ENCODE measurements at regions not wholly inside any gene's neighbourhood (a gene's known extent, or its start where the extent isn't known, plus 50 kb on each side); places are given as distances from the start of the nearest gene placed in this dataset.

DNA sequence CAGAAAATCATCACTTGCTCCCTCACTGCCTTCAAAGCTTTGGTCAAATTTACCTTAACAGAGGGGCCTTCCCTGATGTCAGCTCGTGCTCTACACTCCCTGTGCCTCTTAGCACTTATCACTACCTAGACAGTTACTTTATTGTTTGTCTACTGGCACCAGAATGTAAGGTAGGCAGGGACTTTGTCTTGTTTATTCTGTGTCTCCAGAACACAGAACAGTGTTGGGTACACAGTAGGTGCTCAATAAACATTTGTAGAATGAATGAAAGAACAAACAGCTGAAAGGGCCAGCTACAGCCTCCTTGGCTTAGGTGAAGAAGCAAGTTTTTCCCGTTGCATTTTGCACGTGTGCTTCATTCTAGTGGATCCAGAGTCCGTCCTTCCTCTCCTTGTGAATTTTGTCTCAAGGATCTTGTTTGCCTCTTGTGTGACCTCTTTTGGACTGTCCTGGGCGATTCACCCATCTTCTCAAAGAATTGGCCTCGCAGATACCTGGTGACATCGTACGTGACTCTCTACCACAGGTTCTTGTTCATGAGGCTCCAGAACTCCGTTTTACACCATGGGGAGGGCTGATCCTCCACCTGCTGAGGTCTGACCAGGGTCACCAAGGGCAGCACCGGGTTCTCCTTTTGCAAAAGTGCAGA is 84.2 kb upstream of the ARMC2 start:
- peaks cover 0 to 20% (median 13%) of the 10 kb centered on the region in 4 donors for H3K4me1 ChIP-seq
- intact Hi-C loops (cut with DNase I; ENCODE audit: low total_unique reads) = no loop called here
- DNase-seq = no peak
- H3K9me3 ChIP-seq = no peaks in the 10 kb centered on the region
- H3K27me3 ChIP-seq = no peaks in the 10 kb centered on the region
- no peak overlapping the region for H3K27ac ChIP-seq
- H3K4me3 ChIP-seq = no peak overlapping the region
- TF ChIP-seq EP300 (IDR thresholded peaks at IDR 0.05) = no peak
- no peak for TF ChIP-seq POLR2AphosphoS5 (IDR thresholded peaks at IDR 0.05)
- TF ChIP-seq, protein P1, sequence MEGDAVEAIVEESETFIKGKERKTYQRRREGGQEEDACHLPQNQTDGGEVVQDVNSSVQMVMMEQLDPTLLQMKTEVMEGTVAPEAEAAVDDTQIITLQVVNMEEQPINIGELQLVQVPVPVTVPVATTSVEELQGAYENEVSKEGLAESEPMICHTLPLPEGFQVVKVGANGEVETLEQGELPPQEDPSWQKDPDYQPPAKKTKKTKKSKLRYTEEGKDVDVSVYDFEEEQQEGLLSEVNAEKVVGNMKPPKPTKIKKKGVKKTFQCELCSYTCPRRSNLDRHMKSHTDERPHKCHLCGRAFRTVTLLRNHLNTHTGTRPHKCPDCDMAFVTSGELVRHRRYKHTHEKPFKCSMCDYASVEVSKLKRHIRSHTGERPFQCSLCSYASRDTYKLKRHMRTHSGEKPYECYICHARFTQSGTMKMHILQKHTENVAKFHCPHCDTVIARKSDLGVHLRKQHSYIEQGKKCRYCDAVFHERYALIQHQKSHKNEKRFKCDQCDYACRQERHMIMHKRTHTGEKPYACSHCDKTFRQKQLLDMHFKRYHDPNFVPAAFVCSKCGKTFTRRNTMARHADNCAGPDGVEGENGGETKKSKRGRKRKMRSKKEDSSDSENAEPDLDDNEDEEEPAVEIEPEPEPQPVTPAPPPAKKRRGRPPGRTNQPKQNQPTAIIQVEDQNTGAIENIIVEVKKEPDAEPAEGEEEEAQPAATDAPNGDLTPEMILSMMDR (IDR thresholded peaks at IDR 0.05) = no peak
- no peak for TF ChIP-seq POLR2A (IDR thresholded peaks at IDR 0.05)
- H3K36me3 ChIP-seq = no peaks in the 10 kb centered on the region
- 76 to 85% (median 82%) methylated on average over 10 of the region's 10 CpGs for WGBS, 5 donors

DNA sequence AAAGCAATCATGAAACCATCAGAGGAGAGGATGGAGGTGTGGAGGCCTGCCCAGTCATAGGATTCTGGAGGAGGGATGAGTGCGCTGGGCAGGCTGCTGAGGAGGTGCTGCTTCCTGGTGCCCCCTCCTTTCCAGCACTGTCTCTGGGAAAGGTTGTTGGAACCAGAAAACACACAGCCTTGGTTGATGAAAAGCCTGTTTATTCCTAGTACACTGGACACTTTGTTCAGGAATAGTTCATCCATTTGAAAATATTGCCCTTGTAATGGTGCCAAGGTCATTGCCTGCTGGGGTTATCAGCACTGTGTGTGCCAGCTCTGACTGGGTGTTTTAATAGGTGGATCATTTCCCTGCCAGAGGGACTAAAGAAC is 83.7 kb upstream of the ARMC2 start:
- H3K9me3 ChIP-seq = no peaks in the 10 kb centered on the region
- 75 to 95% (median 84%) methylated on average over 1 of the region's 1 CpG for WGBS, 5 donors
- TF ChIP-seq EP300 (IDR thresholded peaks at IDR 0.05) = no peak
- intact Hi-C loops (cut with DNase I; ENCODE audit: low total_unique reads) = no loop called here
- no peak overlapping the region for H3K4me3 ChIP-seq
- no peak overlapping the region for H3K27ac ChIP-seq
- no peaks in the 10 kb centered on the region for H3K27me3 ChIP-seq
- no peak for DNase-seq
- no peaks in the 10 kb centered on the region for H3K36me3 ChIP-seq
- H3K4me1 ChIP-seq = peaks cover 0 to 20% (median 13%) of the 10 kb centered on the region in 4 donors

DNA sequence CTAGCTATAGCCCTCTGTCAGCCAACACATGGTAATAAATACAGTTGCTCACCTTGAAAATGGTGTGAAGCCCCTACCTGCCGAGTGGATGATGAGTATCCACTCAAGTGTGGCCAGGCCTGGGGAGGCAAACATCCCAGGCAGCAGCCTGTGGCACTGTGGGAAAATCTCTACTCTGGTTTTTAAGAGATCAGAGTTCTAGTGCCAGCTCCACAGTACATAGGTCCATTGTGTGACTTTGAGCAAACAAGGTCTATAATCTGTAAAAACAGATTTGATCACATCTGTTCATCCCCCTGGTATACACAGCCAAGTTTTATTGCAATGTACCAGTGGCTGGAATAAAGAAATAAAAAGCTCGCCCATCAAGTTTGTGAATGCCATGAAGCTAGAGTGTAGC is 82.7 kb upstream of the ARMC2 start:
- H3K27me3 ChIP-seq = no peaks in the 10 kb centered on the region
- 91 to 100% (median 96%) methylated on average over 2 of the region's 2 CpGs for WGBS, 5 donors
- no peaks in the 10 kb centered on the region for H3K36me3 ChIP-seq
- no peak overlapping the region for H3K27ac ChIP-seq
- no peak for DNase-seq
- no peak for TF ChIP-seq POLR2A (IDR thresholded peaks at IDR 0.05)
- TF ChIP-seq POLR2AphosphoS5 (IDR thresholded peaks at IDR 0.05) = no peak
- no peak for TF ChIP-seq EP300 (IDR thresholded peaks at IDR 0.05)
- TF ChIP-seq, protein P1 (IDR thresholded peaks at IDR 0.05) = no peak
- H3K4me1 ChIP-seq = peaks cover 0 to 20% (median 13%) of the 10 kb centered on the region in 4 donors
- no peaks in the 10 kb centered on the region for H3K9me3 ChIP-seq
- intact Hi-C loops (cut with DNase I; ENCODE audit: low total_unique reads) = no loop called here
- H3K4me3 ChIP-seq = no peak overlapping the region

DNA sequence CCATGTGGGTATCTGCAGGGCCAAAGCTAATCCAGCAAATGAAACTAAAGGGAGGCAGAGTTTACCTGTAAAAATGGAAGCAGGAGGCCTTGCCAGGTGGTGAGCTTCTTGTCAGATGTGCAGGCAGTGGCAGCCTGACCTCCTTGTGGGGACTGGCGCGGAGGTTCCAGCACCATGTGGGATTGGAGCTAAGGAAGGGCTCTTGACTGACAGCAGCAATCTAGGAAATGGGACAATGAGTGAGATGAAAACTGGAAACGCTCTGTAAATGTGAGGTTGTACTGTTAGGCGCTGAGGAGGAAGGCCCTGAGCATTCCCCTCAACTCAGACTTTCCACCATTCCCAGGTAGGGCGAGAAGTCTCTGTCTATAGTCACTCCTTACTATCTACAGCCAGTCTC is 81.8 kb upstream of the ARMC2 start:
- no peak for DNase-seq
- no peak for TF ChIP-seq POLR2AphosphoS5 (IDR thresholded peaks at IDR 0.05)
- TF ChIP-seq POLR2A (IDR thresholded peaks at IDR 0.05) = no peak
- TF ChIP-seq, protein P1 (IDR thresholded peaks at IDR 0.05) = no peak
- no peak for TF ChIP-seq EP300 (IDR thresholded peaks at IDR 0.05)
- no peak overlapping the region for H3K4me3 ChIP-seq
- H3K9me3 ChIP-seq = no peaks in the 10 kb centered on the region
- H3K4me1 ChIP-seq = peaks cover 0 to 20% (median 13%) of the 10 kb centered on the region in 4 donors
- H3K27me3 ChIP-seq = no peaks in the 10 kb centered on the region
- intact Hi-C loops (cut with DNase I; ENCODE audit: low total_unique reads) = no loop called here
- H3K27ac ChIP-seq = no peak overlapping the region
- 90 to 97% (median 92%) methylated on average over 5 of the region's 5 CpGs for WGBS, 5 donors
- H3K36me3 ChIP-seq = no peaks in the 10 kb centered on the region

DNA sequence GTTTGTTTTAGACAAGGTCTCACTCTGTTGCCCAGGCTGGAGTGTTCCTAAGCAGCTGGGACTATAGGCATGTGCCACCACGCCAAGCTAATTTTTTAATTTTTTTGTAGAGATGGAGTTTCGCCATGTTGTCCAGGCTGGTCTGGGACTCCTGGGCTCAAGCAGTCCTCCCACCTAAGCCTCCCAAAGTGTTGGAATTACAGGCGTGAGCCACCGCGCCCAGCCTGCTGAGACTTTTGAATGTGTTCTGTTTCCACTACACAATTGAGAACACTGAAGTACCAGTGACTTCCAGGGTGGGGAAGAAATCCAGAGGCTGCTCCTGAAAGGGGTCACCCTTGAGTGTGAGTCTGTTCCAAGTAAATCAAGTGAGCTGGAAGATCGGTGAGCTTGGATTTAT is 81.3 kb upstream of the ARMC2 start:
- WGBS, 5 donors = 83 to 94% (median 89%) methylated on average over 6 of the region's 6 CpGs
- no peak for TF ChIP-seq POLR2A (IDR thresholded peaks at IDR 0.05)
- no peak for TF ChIP-seq EP300 (IDR thresholded peaks at IDR 0.05)
- TF ChIP-seq, protein P1 (IDR thresholded peaks at IDR 0.05) = no peak
- TF ChIP-seq POLR2AphosphoS5 (IDR thresholded peaks at IDR 0.05) = no peak
- DNase-seq = no peak

More for the DNA sequence above, 81.3 kb upstream of the ARMC2 start:
- H3K4me1 ChIP-seq = peaks cover 0 to 20% (median 13%) of the 10 kb centered on the region in 4 donors
- H3K27me3 ChIP-seq = no peaks in the 10 kb centered on the region
- intact Hi-C loops (cut with DNase I; ENCODE audit: low total_unique reads) = no loop called here
- no peaks in the 10 kb centered on the region for H3K9me3 ChIP-seq
- H3K4me3 ChIP-seq = no peak overlapping the region
- no peak overlapping the region for H3K27ac ChIP-seq
- no peaks in the 10 kb centered on the region for H3K36me3 ChIP-seq

Data from stomach (tissue), 8 donors.